ENCODE measurements at regions not wholly inside any gene's neighbourhood (a gene's known extent, or its start where the extent isn't known, plus 50 kb on each side); places are given as distances from the start of the nearest gene placed in this dataset.

GRCh38 chr10:3886191-3886590 is 101.2 kb upstream of the KLF6 start:
- no peak overlapping the region for H3K4me3 ChIP-seq (replicated peaks; ENCODE audit: low read depth, low read length)
- no peak for DNase-seq (ENCODE audit: extremely low read depth, low read depth)
- TF ChIP-seq CTCF (IDR thresholded peaks at IDR 0.05; ENCODE audit: low read depth, low read length, missing control alignments) = no peak

- TF ChIP-seq CTCF (IDR thresholded peaks at IDR 0.05; ENCODE audit: low read depth, low read length, missing control alignments) = no peak
- H3K4me3 ChIP-seq (replicated peaks; ENCODE audit: low read depth, low read length) = no peak overlapping the region
- DNase-seq (ENCODE audit: extremely low read depth, low read depth) = no peak
These were observed 97.8 kb upstream of the KLF6 start for GRCh38 chr10:3882855-3883254.

DNA sequence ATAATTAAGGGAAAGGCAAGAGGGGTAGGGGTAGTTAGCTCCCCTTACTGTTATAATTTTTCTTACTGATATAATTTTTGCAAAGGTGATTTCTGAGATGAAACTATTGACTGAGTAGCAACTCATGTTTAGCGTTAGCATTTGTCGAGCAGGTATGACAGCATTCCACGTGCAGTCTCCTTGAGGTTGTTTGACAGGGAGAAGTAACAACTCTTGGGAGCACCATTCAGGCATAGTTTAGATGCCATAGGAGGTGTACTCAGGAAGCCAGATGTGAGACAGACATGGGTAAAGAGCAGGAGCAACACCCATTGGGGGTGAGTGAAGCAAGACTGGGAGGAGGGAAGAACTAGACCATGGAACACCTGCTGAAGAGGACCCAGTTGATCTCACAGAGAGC is 96.6 kb upstream of the KLF6 start:
- H3K4me3 ChIP-seq (replicated peaks; ENCODE audit: low read depth, low read length) = no peak overlapping the region
- no peak for DNase-seq (ENCODE audit: extremely low read depth, low read depth)
- no peak for TF ChIP-seq CTCF (IDR thresholded peaks at IDR 0.05; ENCODE audit: low read depth, low read length, missing control alignments)

DNA sequence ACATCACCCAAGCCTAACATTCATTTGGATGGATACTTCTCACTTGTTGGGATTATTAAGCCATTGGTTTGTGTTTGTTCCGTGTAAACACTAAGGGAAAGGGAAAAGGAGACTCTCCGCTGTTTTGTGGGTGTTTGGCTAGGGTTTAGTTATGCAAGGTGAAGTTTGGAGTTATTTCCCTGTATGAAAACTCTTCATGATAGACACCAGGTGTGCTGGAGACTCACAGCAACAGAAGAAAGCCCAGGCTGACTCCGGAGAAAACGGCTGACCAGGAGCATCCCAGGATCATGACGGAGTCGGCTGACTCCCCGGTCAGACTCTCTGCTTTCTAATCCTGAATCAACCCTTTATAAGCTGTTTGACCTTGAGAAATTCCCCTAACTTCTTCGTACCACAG is 94.1 kb upstream of the KLF6 start:
- DNase-seq (ENCODE audit: extremely low read depth, low read depth) = no peak
- TF ChIP-seq CTCF (IDR thresholded peaks at IDR 0.05; ENCODE audit: low read depth, low read length, missing control alignments) = no peak

GRCh38 chr10:3877211-3878000 is 92.4 kb upstream of the KLF6 start:
- no peak overlapping the region for H3K4me3 ChIP-seq (replicated peaks; ENCODE audit: low read depth, low read length)
- DNase-seq (ENCODE audit: extremely low read depth, low read depth) = no peak
- TF ChIP-seq CTCF (IDR thresholded peaks at IDR 0.05; ENCODE audit: low read depth, low read length, missing control alignments) = no peak

More for the DNA sequence above, 94.1 kb upstream of the KLF6 start:
- no peak overlapping the region for H3K4me3 ChIP-seq (replicated peaks; ENCODE audit: low read depth, low read length)

GRCh38 chr10:3876350-3876962 is 91.4 kb upstream of the KLF6 start:
- no peak for DNase-seq (ENCODE audit: extremely low read depth, low read depth)
- no peak overlapping the region for H3K4me3 ChIP-seq (replicated peaks; ENCODE audit: low read depth, low read length)
- no peak for TF ChIP-seq CTCF (IDR thresholded peaks at IDR 0.05; ENCODE audit: low read depth, low read length, missing control alignments)
